ENCODE measurements at regions not wholly inside any gene's neighbourhood (a gene's known extent, or its start where the extent isn't known, plus 50 kb on each side); places are given as distances from the start of the nearest gene placed in this dataset.

DNA sequence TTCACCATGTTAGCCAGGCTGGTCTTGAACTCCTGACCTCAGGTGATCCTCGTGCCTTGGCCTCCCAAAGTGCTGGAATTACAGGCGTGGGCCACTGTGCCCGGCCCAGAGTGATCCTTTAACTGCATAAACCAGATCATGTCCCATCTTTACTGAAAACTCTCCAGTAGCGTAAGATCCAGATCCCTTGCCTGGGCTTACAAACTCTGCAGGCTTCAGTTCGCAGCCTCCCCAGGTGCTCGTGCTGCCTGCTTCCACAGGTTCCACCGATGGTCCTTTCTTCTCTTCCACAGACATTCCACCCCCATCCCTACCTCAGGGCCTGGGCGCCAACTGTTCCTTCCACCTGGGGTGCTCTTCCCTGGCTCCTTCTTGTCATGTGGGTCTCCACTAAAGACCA is 88.8 kb upstream of the SHANK2 start:
- WGBS, 3 donors, result 91 to 96% (median 93%) methylated on average over 8 of the region's 8 CpGs
- Histone ChIP-seq H3K9me3 (no peaks in the 10 kb centered on the region), H3K27ac (no peak overlapping the region), H3K27me3 (ENCODE audit: insufficient read depth in 3 of 3, low read length in 2 of 3) (peaks cover 0 to 18% (median 5%) of the 10 kb centered on the region in 3 donors), H3K4me3 (no peak overlapping the region), H3K36me3 (ENCODE audit: insufficient read depth in 1 of 2, low read depth in 1 of 2) (no peaks in the 10 kb centered on the region), H3K4me1 (no peaks in the 10 kb centered on the region)
- peak in 1 of 2 donors; percentile 0 for DNase-seq
- no peak for ATAC-seq
- intact Hi-C loops (cut with DNase I), result no loop called here
- TF ChIP-seq, protein P1, sequence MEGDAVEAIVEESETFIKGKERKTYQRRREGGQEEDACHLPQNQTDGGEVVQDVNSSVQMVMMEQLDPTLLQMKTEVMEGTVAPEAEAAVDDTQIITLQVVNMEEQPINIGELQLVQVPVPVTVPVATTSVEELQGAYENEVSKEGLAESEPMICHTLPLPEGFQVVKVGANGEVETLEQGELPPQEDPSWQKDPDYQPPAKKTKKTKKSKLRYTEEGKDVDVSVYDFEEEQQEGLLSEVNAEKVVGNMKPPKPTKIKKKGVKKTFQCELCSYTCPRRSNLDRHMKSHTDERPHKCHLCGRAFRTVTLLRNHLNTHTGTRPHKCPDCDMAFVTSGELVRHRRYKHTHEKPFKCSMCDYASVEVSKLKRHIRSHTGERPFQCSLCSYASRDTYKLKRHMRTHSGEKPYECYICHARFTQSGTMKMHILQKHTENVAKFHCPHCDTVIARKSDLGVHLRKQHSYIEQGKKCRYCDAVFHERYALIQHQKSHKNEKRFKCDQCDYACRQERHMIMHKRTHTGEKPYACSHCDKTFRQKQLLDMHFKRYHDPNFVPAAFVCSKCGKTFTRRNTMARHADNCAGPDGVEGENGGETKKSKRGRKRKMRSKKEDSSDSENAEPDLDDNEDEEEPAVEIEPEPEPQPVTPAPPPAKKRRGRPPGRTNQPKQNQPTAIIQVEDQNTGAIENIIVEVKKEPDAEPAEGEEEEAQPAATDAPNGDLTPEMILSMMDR (IDR thresholded peaks at IDR 0.05), result no peak

DNA sequence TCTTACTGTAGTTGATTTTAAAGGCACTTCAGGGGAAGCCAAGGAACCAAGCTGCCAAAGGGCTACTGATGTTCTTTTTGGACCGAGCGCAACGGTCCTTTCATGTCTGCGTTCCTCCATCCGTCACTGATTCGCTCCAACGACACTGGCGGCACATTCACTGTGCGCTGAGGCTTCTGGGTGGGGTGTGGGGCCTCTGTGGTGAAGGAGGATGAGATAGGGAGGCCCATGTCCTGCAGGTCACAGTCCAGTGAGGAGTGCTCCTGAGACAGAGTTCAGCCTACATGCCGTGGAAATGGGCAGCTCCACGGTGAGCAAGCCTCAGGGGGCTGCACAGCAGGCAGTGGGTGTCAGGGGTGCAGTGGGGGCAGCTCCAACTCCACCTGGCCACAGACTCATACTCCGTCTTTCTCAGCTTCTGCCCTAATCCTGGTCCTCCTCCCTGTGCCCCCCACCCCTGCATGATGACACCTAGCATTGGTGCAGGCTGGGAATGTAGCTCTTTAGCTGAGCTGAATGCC is 87.8 kb upstream of the SHANK2 start:
- Histone ChIP-seq H3K27ac (no peak overlapping the region), H3K4me1 (no peaks in the 10 kb centered on the region), H3K4me3 (no peak overlapping the region), H3K27me3 (ENCODE audit: insufficient read depth in 3 of 3, low read length in 2 of 3) (peaks cover 0 to 18% (median 7%) of the 10 kb centered on the region in 3 donors), H3K36me3 (ENCODE audit: insufficient read depth in 1 of 2, low read depth in 1 of 2) (no peaks in the 10 kb centered on the region), H3K9me3 (no peaks in the 10 kb centered on the region)
- ATAC-seq, result no peak
- intact Hi-C loops (cut with DNase I), result no loop called here
- 79 to 86% (median 82%) methylated on average over 12 of the region's 12 CpGs for WGBS, 3 donors
- TF ChIP-seq, protein P1 (IDR thresholded peaks at IDR 0.05), result no peak
- DNase-seq, result peak in 1 of 2 donors; percentile 28

DNA sequence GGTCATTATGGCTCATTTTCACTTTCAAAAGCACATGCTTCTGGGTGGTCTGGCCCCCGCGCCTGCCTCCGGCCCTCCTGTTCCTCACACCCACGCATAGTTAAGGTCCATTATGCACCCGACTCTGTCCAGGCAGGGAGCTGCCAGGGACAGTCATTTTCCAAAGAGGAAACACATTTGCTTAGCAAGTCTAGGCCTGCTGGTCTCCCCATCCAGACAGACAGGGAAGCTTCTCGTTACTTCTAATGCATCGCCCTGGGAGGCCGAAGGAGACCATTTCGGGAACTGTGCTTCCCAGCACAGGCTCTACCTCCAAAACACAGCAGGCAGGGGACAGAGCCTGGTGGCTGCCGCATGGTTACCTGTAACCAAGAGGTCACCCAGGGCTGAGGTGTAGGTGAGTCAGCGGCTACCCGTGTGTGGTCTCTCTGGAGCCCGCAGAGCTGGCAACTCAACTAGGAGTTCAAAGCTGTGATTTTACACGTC is 87.1 kb upstream of the SHANK2 start:
- ATAC-seq, result no peak
- Histone ChIP-seq H3K36me3 (ENCODE audit: insufficient read depth in 1 of 2, low read depth in 1 of 2) (no peaks in the 10 kb centered on the region), H3K9me3 (no peaks in the 10 kb centered on the region), H3K27me3 (ENCODE audit: insufficient read depth in 3 of 3, low read length in 2 of 3) (peaks cover 0 to 15% (median 7%) of the 10 kb centered on the region in 3 donors), H3K4me3 (no peak overlapping the region), H3K27ac (no peak overlapping the region), H3K4me1 (no peaks in the 10 kb centered on the region)
- intact Hi-C loops (cut with DNase I), result no loop called here
- TF ChIP-seq, protein P1 (IDR thresholded peaks at IDR 0.05), result no peak
- peak in 1 of 2 donors; percentile 17 for DNase-seq
- 50 to 55% (median 51%) methylated on average over 14 of the region's 14 CpGs for WGBS, 3 donors

DNA sequence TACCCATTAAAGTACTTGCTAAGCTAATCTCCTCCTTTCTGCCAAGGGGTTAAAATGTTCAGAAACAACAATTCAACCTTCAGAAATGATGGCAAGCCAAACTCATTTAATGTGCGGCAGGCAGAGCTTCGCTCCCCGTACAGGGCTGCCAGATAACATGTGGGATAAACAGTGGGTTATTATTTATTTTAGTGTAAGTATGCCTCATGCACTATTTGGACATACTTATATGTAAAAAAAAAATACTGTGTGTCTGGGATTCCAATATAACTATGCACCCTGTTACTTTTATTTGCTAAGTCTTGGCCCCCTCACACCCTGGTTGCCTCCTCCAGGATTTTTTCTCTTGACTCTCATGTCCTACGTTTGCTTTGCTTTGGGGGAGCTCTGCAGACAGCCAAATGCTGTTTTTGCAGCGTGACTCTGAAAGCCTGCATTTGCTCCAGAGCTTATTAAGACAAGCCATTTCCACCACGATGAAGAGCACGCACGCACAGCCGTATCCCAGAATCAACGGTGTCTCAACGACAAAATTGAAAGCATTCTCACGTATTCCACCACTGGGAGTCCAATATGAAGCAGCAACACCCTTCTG is 86.5 kb upstream of the SHANK2 start:
- H3K4me3 ChIP-seq, result no peak overlapping the region
- no peak overlapping the region for H3K27ac ChIP-seq
- no peaks in the 10 kb centered on the region for H3K36me3 ChIP-seq (ENCODE audit: insufficient read depth in 1 of 2, low read depth in 1 of 2)
- intact Hi-C loops (cut with DNase I), result no loop called here
- no peaks in the 10 kb centered on the region for H3K9me3 ChIP-seq
- H3K4me1 ChIP-seq, result no peaks in the 10 kb centered on the region
- TF ChIP-seq, protein P1 (IDR thresholded peaks at IDR 0.05), result no peak
- 22 to 43% (median 25%) methylated on average over 12 of the region's 12 CpGs for WGBS, 3 donors
- peaks cover 0 to 15% (median 9%) of the 10 kb centered on the region in 3 donors for H3K27me3 ChIP-seq (ENCODE audit: insufficient read depth in 3 of 3, low read length in 2 of 3)
- ATAC-seq (no peak), DNase-seq (no peak)
